B cell (primary cell): ENCODE measurements at regions not wholly inside any gene's neighbourhood (a gene's known extent, or its start where the extent isn't known, plus 50 kb on each side); places are given as distances from the start of the nearest gene placed in this dataset.

ENCODE experiments used
- ATAC-seq: fragments of 200-7000 bp; cut with Tn5 transposase; one replicate; pipeline ENCODE4 v1.10.0; 2021; ENCODE audit warnings: low read depth, mild to moderate bottlenecking, moderate number of reproducible peaks, moderate library complexity
- CTCF ChIA-PET: fragments of 350-600 bp; sonication (Branson Sonifier 250); formaldehyde crosslinking; loops from one replicate; lab custom pipeline; 2021; ENCODE audit warnings: antibody characterized with exemption, inconsistent platforms; lab: Charles Lee
- POLR2A ChIA-PET: fragments of 350-600 bp; sonication (Branson Sonifier 250); formaldehyde crosslinking; loops from one replicate; lab custom pipeline; 2021; ENCODE audit warnings: antibody characterized with exemption; lab: Charles Lee
- DNase-seq: peaks from one replicate; pipeline ENCODE4 v3.0.0; 2013
- H2AFZ ChIP-seq: 2 replicates; pipeline ENCODE4 v1.6.1; 2012; ENCODE audit warnings: mild to moderate bottlenecking, low read depth, low read length; ENCODE audit not compliant: insufficient read depth, poor library complexity, severe bottlenecking
- H3K27ac ChIP-seq, 2 donors: 1 replicate in 1 of 2; 2 replicates in 1 of 2; pipeline ENCODE4 v1.5.1; 2012 to 2013; ENCODE audit warnings: low read length in 2 of 2, mild to moderate bottlenecking in 2 of 2, moderate library complexity in 1 of 2
- H3K27me3 ChIP-seq, 4 experiments: fragments of 200-600 bp in 1 of 4; sonication (generic) in 1 of 4; replicated peaks in 1 of 4; 1 replicate in 2 of 4; 2 replicates in 2 of 4; pipeline versions ENCODE4 v1.6.1 to v1.7.0; 2013 to 2016; ENCODE audit warnings: low read length in 3 of 4, mild to moderate bottlenecking in 2 of 4, mixed read lengths in 1 of 4, moderate library complexity in 1 of 4; ENCODE audit not compliant: insufficient read depth in 4 of 4, control insufficient read depth in 3 of 4; ENCODE audit errors: control extremely low read depth in 1 of 4
- H3K36me3 ChIP-seq, 2 experiments: replicated peaks in 1 of 2; 1 replicate in 1 of 2; 2 replicates in 1 of 2; pipeline versions ENCODE4 v1.6.1 to v1.7.1; 2013; ENCODE audit warnings: low read length in 1 of 2; ENCODE audit not compliant: insufficient read depth in 2 of 2, control insufficient read depth in 1 of 2; ENCODE audit errors: control extremely low read depth in 1 of 2, extremely low read depth in 1 of 2
- H3K4me1 ChIP-seq, 2 donors: fragments of 200-600 bp in 1 of 2; sonication (generic) in 1 of 2; 1 replicate in 1 of 2; 2 replicates in 1 of 2; pipeline versions ENCODE4 v1.5.1 to v1.6.1; 2013 to 2017; ENCODE audit warnings: low read length in 2 of 2; ENCODE audit not compliant: control insufficient read depth in 2 of 2, insufficient read depth in 2 of 2
- H3K4me2 ChIP-seq: replicated peaks from 2 replicates; pipeline ENCODE3; 2012; ENCODE audit warnings: mild to moderate bottlenecking, low read depth, low read length; ENCODE audit not compliant: poor library complexity, severe bottlenecking
- H3K4me3 ChIP-seq, 5 experiments: fragments of 200-600 bp in 1 of 5; sonication (generic) in 1 of 5; 1 replicate in 3 of 5; 2 replicates in 2 of 5; pipeline versions ENCODE4 v1.5.1 to v1.7.0; 2011 to 2016; ENCODE audit warnings: low read length in 4 of 5, mild to moderate bottlenecking in 4 of 5, low read depth in 2 of 5, control low read depth in 1 of 5, moderate library complexity in 1 of 5; ENCODE audit not compliant: insufficient read depth in 1 of 5; ENCODE audit errors: control extremely low read depth in 1 of 5, extremely low read depth in 1 of 5
- H3K79me2 ChIP-seq: fragments of 200-600 bp; sonication (generic); one replicate; pipeline ENCODE4 v1.6.0; 2016; ENCODE audit warnings: low read length; ENCODE audit not compliant: control insufficient read depth, insufficient read depth
- H3K9ac ChIP-seq: fragments of 200-600 bp; sonication (generic); 2 replicates; pipeline ENCODE4 v1.6.1; 2017; ENCODE audit warnings: mild to moderate bottlenecking, low read length, moderate library complexity
- H3K9me3 ChIP-seq, 3 donors: one replicate each; pipeline versions ENCODE4 v1.6.1 to v1.7.1; 2013; ENCODE audit warnings: low read length in 2 of 3; ENCODE audit not compliant: control insufficient read depth in 2 of 3, insufficient read depth in 1 of 3; ENCODE audit errors: control extremely low read depth in 1 of 3
- H4K20me1 ChIP-seq: 2 replicates; pipeline ENCODE4 v1.6.0; 2012; ENCODE audit warnings: mild to moderate bottlenecking, low read length; ENCODE audit not compliant: insufficient read depth, control insufficient read depth, poor library complexity, severe bottlenecking
- H3K27ac Mint-ChIP-seq: one replicate; pipeline ENCODE4 v1.8.0; 2021; ENCODE audit warnings: mixed read lengths
- H3K27me3 Mint-ChIP-seq: one replicate; pipeline ENCODE4 v1.8.0; 2021; ENCODE audit warnings: mixed read lengths
- H3K4me1 Mint-ChIP-seq: one replicate; pipeline ENCODE4 v1.8.0; 2021; ENCODE audit warnings: mixed read lengths
- H3K4me3 Mint-ChIP-seq: one replicate; pipeline ENCODE4 v1.8.0; 2021; ENCODE audit warnings: mixed read lengths
- H3K9me3 Mint-ChIP-seq: one replicate; pipeline ENCODE4 v1.8.0; 2022; ENCODE audit warnings: mixed read lengths; ENCODE audit not compliant: insufficient read depth
- EZH2 ChIP-seq: IDR thresholded peaks from 2 replicates; pipeline ENCODE4 v1.6.1; 2012; ENCODE audit warnings: borderline replicate concordance, low read depth, mild to moderate bottlenecking, moderate library complexity, low read length; ENCODE audit not compliant: insufficient read depth, poor library complexity, severe bottlenecking
- WGBS: methylation state at CpG from one replicate; pipeline ENCODE4 v1.1.5; 2013; ENCODE audit warnings: missing lambda C conversion rate; ENCODE audit not compliant: insufficient coverage; 5-methylcytosine and 5-hydroxymethylcytosine counted together
- intact Hi-C: fragments of 100-400 bp; cut with micrococcal nuclease; formaldehyde crosslinking; loops from one replicate; pipeline ENCODE4 v1.10.0; 2022
- TF ChIP-seq, protein P1 (sequence below): fragments of 200-600 bp; IDR thresholded peaks from one replicate; pipeline ENCODE4 v1.8.0; 2022; ENCODE audit warnings: antibody characterized with exemption, mild to moderate bottlenecking

DNA sequence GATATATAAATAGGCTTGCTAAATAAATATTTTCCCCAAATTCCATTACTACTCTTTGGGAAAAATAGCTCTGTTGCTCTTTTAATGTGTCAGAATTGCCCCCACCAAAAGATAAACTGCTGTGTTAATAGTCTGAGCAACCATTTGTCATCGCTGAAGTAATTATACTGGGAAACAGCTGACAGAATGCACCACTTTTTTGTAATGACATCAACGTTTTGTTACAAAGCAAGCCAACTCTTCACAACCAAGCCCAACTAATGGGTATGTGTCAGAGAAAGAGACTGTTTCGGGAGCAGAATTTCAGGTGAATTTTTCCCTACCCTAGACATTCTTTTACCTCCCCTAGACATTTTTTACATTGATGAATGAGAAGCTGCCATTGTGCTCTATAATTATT, 405.0 kb upstream of the MAGEB18 start:
- ChIA-PET POLR2A (no interaction called here), CTCF (no interaction called here)
- Histone ChIP-seq H3K27me3 (no peaks in the 10 kb centered on the region), H3K4me3 (no peak overlapping the region), H2AFZ (no peak overlapping the region), H3K4me2 (no peak overlapping the region), H3K4me1 (no peaks in the 10 kb centered on the region), H3K36me3 (no peaks in the 10 kb centered on the region), H3K9me3 (no peaks in the 10 kb centered on the region), H4K20me1 (no peaks in the 10 kb centered on the region), H3K9ac (no peak overlapping the region), H3K79me2 (no peaks in the 10 kb centered on the region), H3K27ac (no peak overlapping the region)
- H3K4me1 Mint-ChIP-seq: no peaks in the 10 kb centered on the region
- ATAC-seq: no peak
- H3K27me3 Mint-ChIP-seq: no peaks in the 10 kb centered on the region
- intact Hi-C loops: no loop called here
- WGBS: no CpG with 5 or more reads among the region's 3 CpGs
- no peak for TF ChIP-seq EZH2
- TF ChIP-seq, protein P1, sequence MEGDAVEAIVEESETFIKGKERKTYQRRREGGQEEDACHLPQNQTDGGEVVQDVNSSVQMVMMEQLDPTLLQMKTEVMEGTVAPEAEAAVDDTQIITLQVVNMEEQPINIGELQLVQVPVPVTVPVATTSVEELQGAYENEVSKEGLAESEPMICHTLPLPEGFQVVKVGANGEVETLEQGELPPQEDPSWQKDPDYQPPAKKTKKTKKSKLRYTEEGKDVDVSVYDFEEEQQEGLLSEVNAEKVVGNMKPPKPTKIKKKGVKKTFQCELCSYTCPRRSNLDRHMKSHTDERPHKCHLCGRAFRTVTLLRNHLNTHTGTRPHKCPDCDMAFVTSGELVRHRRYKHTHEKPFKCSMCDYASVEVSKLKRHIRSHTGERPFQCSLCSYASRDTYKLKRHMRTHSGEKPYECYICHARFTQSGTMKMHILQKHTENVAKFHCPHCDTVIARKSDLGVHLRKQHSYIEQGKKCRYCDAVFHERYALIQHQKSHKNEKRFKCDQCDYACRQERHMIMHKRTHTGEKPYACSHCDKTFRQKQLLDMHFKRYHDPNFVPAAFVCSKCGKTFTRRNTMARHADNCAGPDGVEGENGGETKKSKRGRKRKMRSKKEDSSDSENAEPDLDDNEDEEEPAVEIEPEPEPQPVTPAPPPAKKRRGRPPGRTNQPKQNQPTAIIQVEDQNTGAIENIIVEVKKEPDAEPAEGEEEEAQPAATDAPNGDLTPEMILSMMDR: no peak
- no peak for DNase-seq
- no peak overlapping the region for H3K27ac Mint-ChIP-seq
- H3K4me3 Mint-ChIP-seq: no peak overlapping the region
- no peaks in the 10 kb centered on the region for H3K9me3 Mint-ChIP-seq

DNA sequence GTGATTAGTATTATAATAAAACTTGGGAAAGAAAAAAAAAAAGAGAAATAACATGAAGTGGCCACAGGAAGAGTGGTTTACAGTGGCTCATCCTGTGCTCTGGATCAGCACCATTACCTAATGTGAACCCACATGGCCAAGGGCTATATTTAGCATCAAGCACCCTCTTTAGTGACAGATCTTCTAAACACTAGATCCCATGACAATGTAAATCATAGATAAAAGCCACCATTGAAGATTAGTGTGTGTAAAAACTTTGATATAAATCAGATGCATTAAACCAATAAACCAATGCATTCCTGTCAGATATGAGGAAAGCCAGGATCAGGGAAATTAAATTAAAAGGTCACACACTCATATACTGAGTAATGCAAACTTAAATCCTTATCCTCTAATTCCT, 400.6 kb upstream of the MAGEB18 start:
- Mint-ChIP-seq H3K9me3 (no peaks in the 10 kb centered on the region), H3K27ac (no peak overlapping the region), H3K27me3 (no peaks in the 10 kb centered on the region), H3K4me1 (no peaks in the 10 kb centered on the region), H3K4me3 (no peak overlapping the region)
- TF ChIP-seq, protein P1: no peak
- TF ChIP-seq EZH2: no peak
- H3K9me3 ChIP-seq: no peaks in the 10 kb centered on the region
- ChIA-PET POLR2A (no interaction called here), CTCF (no interaction called here)
- H3K36me3 ChIP-seq: no peaks in the 10 kb centered on the region
- H2AFZ ChIP-seq: no peak overlapping the region
- DNase-seq (no peak), ATAC-seq (no peak)
- H3K9ac ChIP-seq: no peak overlapping the region
- intact Hi-C loops: no loop called here
- H3K4me3 ChIP-seq: no peak overlapping the region
- no peak overlapping the region for H3K4me2 ChIP-seq
- H3K4me1 ChIP-seq: no peaks in the 10 kb centered on the region
- no peak overlapping the region for H3K27ac ChIP-seq
- H3K79me2 ChIP-seq: no peaks in the 10 kb centered on the region
- H4K20me1 ChIP-seq: no peaks in the 10 kb centered on the region
- H3K27me3 ChIP-seq: no peaks in the 10 kb centered on the region
